ENCODE measurements at regions not wholly inside any gene's neighbourhood (a gene's known extent, or its start where the extent isn't known, plus 50 kb on each side); places are given as distances from the start of the nearest gene placed in this dataset.
"Not testable (repeated sequence)": the region's sequence is repeated elsewhere in the genome, so short reads cannot be mapped to it uniquely, and the experiment has no call there.

GRCh38 chr20:11976966-11977365 is 59.3 kb downstream of the BTBD3 start:
- DNase-seq (ENCODE audit: low spot score), result peak; percentile 67

DNA sequence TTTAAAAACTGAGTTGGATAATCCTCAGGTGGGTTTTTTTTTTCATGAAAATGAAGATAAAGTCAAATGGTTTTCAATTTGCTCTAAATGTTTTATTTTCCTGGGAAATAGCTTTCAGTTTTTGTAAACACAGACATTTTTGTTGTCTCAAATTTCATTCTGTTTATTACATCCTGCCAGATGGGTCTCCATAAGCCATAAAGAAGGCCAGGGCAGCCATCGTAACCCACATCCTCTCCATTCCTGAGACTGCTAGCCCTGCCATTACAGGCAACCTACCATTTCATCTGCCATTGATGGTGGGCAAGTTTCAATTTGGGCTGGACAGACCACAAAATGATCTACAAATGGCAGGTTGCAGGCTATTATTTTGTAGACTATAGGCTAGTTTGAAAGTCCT is 60.8 kb downstream of the BTBD3 start:
- DNase-seq (ENCODE audit: low spot score), result no peak

DNA sequence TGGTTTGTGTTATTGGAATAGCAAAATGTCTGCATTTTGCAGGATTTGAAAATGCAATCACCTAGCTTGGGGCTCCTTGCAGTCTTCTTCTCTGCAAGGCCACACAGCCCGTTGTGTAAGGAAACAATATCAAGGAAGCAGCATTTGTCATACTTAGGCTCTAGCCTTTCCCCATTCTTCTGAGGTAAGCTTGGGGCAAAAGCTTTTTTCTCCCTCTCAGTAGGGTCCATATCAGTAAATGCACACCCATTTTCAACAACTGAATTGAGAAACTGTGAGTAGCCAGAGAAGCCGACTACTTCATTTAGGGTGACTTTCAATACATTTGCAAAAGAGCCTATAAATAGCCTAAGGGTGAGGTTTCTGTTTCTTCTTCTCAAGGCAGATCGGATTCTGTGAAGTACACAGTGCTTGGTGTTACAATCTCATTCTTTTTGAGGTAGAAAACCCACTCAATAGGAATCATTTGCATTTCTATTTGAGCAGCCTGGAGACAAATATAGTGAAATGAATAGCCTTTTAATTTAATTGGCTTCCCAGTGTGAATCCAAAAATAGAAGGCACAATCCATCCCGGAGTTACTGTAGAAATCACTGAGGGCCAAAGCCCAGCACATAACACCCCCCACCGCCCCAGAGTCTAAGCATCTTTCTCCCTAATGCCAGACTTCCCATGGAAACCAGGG is 61.8 kb downstream of the BTBD3 start:
- DNase-seq (ENCODE audit: low spot score), result no peak

DNA sequence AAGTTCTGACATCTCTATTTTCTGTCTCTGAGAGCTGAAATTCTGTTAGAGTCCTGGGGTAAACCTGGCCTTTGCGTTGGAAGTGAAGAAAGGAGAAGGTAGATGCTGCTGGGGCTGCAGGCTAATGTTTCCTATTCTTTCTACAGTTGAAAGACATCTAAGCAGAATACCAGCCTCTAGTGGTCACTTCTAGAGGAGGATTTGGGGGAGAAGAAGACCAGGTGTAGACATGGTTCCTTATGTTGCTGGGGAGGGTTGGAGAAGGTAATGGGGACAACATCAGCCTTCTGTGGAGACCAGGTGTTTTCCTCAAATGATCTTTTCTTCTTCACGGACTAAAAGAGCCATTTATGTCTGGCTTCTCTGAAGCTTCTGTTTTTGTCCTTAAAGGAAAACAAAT is 62.6 kb downstream of the BTBD3 start:
- DNase-seq (ENCODE audit: low spot score), result peak; percentile 11

DNA sequence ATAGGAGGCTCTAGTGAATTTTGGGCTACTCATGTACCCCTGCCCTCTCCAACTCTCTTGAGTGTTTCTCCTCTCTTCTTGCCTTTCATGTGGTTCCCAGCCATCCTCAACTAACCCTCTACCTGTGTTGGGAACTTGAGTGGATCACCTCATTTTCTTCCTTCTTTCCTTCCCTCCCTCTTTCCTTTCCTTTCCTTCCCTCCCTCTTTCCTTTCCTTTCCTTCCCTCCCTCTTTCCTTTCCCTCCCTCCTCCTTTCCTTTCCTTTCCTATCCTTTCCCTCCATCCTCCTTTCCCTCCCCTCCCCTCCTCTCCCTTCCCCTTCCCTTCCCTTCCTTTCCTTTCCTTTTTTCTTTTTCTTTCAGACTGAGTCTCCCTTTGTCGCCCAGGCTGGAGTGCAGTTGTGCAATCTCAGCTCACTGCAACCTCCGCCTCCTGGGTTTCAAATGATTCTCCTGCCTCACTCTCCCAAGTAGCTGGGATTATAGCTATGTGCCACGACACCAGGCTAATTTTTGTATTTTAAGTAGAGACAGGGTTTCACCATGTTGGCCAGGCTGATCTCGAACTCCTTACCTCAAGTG is 63.8 kb downstream of the BTBD3 start:
- no peak for DNase-seq (ENCODE audit: low spot score)

DNA sequence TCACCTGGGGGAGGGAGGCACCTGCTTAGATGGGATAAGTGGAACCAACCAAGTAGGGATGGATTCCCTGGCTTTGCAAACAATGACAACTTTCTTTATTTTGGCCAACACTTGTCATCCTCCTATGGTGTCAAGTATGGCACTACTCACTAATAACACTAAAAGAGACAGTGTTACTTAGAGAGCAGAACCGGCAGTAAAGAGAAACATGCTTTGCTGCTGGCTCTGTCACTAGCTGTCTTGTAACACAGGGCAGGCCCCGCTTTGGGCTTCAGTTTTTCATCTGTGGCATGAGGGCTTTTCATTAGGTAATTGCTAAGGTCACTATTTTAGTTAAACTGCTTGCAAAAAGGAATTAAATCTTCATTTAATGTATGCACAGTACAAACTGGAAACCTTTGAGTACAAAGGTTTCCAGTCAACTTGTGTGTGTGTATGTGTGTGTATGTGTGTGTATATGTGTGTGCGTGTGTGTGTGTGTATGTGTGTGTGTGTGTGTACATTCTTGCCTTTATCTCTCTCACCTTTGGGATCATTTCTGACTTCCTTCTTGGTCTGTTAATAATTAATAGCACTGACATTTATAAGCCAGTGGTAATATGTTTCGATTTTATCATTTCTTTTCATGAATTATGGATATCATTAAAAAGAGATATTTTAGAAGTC is 64.7 kb downstream of the BTBD3 start:
- DNase-seq (ENCODE audit: low spot score), result peak; percentile 75

- DNase-seq (ENCODE audit: low spot score), result no peak
Observed at GRCh38 chr20:11982955-11983470, 65.3 kb downstream of the BTBD3 start.

DNA sequence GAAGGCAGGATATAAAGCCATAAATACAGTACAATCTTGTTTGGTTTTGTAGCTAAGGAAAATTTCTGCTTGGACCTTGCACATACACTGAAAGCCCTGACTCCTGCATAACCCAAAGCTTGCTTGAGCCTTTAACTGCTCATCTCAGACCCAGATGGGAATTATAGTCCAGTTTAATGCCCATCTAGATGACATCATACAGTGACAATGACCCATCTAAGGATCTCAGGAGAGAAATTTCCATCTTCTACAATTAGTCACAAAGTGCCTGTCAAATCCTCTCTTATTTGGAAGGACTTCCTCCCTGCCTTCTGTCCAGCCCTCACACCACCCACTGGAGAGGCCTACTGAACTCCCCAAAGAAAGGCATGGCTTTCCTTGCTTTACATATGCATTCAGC is 69.3 kb downstream of the BTBD3 start:
- DNase-seq (ENCODE audit: low spot score), result no peak

GRCh38 chr20:11987526-11987925 is 69.8 kb downstream of the BTBD3 start:
- DNase-seq (ENCODE audit: low spot score), result no peak

GRCh38 chr20:11989018-11989771 is 71.5 kb downstream of the BTBD3 start:
- DNase-seq (ENCODE audit: low spot score), result no peak

DNA sequence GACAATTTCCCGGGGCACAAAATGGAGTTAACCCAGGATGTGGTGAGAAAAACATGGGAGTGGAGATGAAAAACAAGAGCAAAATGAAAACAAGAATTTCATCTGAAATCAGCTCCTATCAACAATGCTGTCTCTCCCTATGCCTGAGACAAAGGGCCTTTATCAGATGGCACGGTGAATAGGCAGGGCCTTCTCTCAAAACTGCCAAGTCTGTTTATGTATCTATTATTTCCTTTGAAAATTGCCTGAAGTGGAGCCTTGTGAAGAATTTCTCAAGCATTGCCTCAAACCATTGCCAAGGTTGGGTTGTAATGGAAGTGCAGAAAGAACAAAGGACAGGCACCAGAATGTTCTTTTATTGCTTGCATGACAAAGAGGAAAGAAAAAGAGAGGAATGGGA is 74.7 kb downstream of the BTBD3 start:
- DNase-seq (ENCODE audit: low spot score), result no peak

GRCh38 chr20:11993886-11994461 is 76.3 kb downstream of the BTBD3 start:
- peak; percentile 46 for DNase-seq (ENCODE audit: low spot score)

- peak; percentile 39 for DNase-seq (ENCODE audit: low spot score)
Observed at GRCh38 chr20:11995805-11996567, 78.3 kb downstream of the BTBD3 start.

- DNase-seq (ENCODE audit: low spot score), result not testable (repeated sequence)
Observed at GRCh38 chr20:12004776-12005175, 87.1 kb downstream of the BTBD3 start.

DNA sequence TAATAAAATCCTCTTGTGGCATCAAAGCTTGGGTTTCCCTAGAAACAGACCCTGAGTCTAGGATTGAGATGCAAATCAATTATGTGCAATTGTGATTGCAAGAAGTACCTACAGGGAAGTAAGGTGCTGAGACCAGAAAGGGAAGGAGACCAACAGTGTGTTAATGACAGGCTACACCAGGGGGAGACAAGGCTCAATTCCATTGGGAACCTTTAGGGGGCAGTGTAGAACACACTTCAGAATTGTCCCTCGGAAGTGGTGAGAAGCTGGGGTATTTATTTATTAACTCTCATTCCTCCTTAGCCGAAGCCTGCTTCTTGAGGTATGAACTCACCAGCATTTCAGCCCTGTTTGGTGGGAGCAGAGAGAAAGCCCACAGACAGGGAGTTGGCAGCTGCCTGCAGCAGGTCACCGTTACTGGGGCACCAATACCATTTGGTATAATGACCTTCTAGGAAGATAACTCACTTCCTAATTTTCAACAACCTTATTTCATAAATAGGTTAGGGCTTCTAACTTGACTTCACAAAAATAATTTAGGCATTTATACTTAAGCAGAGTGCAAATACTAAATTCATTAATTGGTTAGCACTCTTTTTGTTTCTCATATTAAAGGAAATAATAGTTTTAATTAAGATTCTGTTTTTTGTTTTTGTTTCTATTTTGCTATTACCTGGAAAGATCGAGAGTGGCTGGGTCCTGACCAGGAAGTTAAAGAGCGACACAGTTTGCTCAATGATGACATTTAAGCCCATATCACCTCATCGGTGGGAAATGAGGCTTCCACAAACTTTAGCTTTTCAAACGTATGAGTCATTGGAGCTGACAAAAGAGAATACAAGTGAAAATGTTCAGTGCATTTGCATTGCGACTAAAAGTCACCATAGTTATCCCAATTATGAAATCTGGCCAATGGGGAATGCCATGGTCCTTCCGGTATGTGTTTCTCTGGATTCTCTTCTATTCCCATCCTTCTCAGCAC is 94.8 kb downstream of the BTBD3 start:
- peak; percentile 46 for DNase-seq (ENCODE audit: low spot score)

DNA sequence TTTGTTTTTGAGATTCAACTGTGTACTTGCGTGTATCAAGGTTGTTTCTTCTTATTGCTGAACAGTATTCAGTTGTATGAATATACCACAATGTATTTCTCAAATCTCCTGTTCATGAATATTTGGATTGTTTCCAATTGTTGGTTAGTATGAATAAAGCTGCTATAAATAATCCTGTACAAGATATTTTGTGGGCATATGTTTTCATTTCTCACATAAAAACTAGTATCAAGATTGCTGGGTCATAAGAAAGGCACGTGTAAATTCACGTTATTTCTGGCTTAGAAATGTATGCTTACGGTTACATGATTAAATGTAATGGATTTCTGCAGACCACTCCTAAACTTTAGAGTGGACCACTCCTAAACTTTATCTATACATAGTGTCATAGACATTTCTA is 96.6 kb downstream of the BTBD3 start:
- DNase-seq (ENCODE audit: low spot score), result no peak

DNA sequence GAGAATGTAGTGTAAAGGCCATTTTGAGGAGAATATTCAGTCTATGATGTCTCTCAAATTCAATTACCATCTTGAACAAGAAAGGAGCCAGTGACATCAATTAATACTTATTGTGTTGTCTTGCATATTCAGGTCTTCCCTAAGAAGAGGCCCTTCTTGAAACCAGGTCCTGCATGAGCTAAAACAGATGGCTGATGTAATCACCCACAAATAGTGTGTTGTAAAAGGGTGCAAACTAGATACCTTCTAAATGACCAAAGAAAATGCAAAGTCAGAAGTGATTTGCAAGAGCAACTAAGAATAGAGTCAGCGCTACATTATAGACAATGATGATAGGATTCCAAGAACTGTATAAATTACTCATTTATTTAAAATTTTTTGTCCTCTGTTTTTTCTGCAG is 97.0 kb downstream of the BTBD3 start:
- no peak for DNase-seq (ENCODE audit: low spot score)

GRCh38 chr20:12016291-12016690 is 98.6 kb downstream of the BTBD3 start:
- no peak for DNase-seq (ENCODE audit: low spot score)

- DNase-seq (ENCODE audit: low spot score), result no peak
Observed at GRCh38 chr20:12019715-12020114, 102.0 kb downstream of the BTBD3 start.

DNA sequence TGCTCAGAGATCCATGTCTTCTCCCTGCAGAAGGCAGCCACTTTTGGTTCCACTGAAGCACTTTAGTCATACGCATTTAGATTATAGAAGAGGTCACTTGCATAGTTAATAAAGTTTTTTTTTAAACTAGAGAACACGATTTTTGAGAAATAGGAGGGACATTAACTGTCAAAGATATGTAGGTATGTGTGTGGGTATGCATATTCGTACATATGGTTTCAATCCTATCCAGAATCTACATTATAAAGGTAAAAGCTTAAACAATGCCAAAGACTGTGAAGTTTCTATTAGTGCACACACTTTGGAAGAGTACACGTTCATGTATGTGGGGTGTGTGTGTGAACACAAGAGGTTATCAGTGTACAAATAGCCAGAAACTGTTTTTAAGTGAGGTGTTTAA is 103.2 kb downstream of the BTBD3 start:
- DNase-seq (ENCODE audit: low spot score), result no peak

All from SW480 (cell line).